GM23338 (cell line): ENCODE measurements at regions not wholly inside any gene's neighbourhood (a gene's known extent, or its start where the extent isn't known, plus 50 kb on each side); places are given as distances from the start of the nearest gene placed in this dataset.

Experiments used
- ATAC-seq: fragments of 200-7000 bp; cut with Tn5 transposase; 3 replicates; pipeline ENCODE4 v1.9.1; 2020
- DNase-seq: peaks from one replicate; pipeline ENCODE4 v3.0.0-alpha.2; 2015; ENCODE audit warnings: low spot score
- H2AFZ ChIP-seq: fragments of 200-600 bp; sonication (generic); 2 replicates; pipeline ENCODE4 v1.8.0; 2016; ENCODE audit warnings: antibody characterized with exemption, mild to moderate bottlenecking, moderate library complexity
- H3F3A ChIP-seq: fragments of 200-600 bp; sonication (generic); replicated peaks from 2 replicates; pipeline ENCODE4 v1.8.0; 2017; ENCODE audit warnings: antibody characterized with exemption, mixed run types, low read depth
- H3K27ac ChIP-seq: fragments of 200-600 bp; sonication (generic); 2 replicates; pipeline ENCODE4 v1.6.1; 2016; ENCODE audit warnings: low read depth
- H3K27me3 ChIP-seq: fragments of 200-600 bp; sonication (generic); 2 replicates; pipeline ENCODE4 v1.8.0; 2016; ENCODE audit warnings: mild to moderate bottlenecking, mixed run types, moderate library complexity; ENCODE audit not compliant: insufficient read depth
- H3K36me3 ChIP-seq: fragments of 200-600 bp; sonication (generic); 2 replicates; pipeline ENCODE4 v1.8.0; 2016; ENCODE audit warnings: mild to moderate bottlenecking; ENCODE audit not compliant: insufficient read depth
- H3K4me1 ChIP-seq: fragments of 200-600 bp; sonication (generic); 2 replicates; pipeline ENCODE4 v1.8.0; 2016; ENCODE audit warnings: mild to moderate bottlenecking, moderate library complexity; ENCODE audit not compliant: insufficient read depth
- H3K4me2 ChIP-seq: fragments of 200-600 bp; sonication (generic); 2 replicates; pipeline ENCODE4 v1.7.1; 2017; ENCODE audit warnings: mixed run types
- H3K4me3 ChIP-seq: fragments of 200-600 bp; sonication (generic); 2 replicates; pipeline ENCODE4 v1.6.1; 2016; ENCODE audit warnings: mixed run types
- H3K79me2 ChIP-seq: fragments of 200-600 bp; sonication (generic); replicated peaks from 2 replicates; pipeline ENCODE4 v1.8.0; 2017; ENCODE audit warnings: mild to moderate bottlenecking; ENCODE audit not compliant: insufficient read depth
- H3K9me2 ChIP-seq: fragments of 200-600 bp; sonication (generic); 2 replicates; pipeline ENCODE4 v1.8.0; 2017; ENCODE audit not compliant: insufficient read depth
- H4K20me1 ChIP-seq: fragments of 200-600 bp; sonication (generic); replicated peaks from 2 replicates; pipeline ENCODE4 v1.8.0; 2017; ENCODE audit warnings: mild to moderate bottlenecking; ENCODE audit not compliant: insufficient read depth
- H3K27ac Mint-ChIP-seq: 2 replicates; pipeline ENCODE4 v1.8.0; 2020; ENCODE audit warnings: inconsistent platforms, mild to moderate bottlenecking, moderate library complexity, mixed read lengths
- H3K27me3 Mint-ChIP-seq: 3 replicates; pipeline ENCODE4 v1.8.0; 2022; ENCODE audit warnings: low read depth, mild to moderate bottlenecking, moderate library complexity, mixed read lengths, inconsistent platforms; ENCODE audit not compliant: insufficient read depth, poor library complexity
- H3K36me3 Mint-ChIP-seq: 3 replicates; pipeline ENCODE4 v1.8.0; 2021; ENCODE audit warnings: low read depth, mild to moderate bottlenecking, inconsistent platforms, moderate library complexity, mixed read lengths
- H3K4me1 Mint-ChIP-seq: 3 replicates; pipeline ENCODE4 v1.8.0; 2020; ENCODE audit warnings: mild to moderate bottlenecking, inconsistent platforms, mixed read lengths
- H3K4me3 Mint-ChIP-seq: 3 replicates; pipeline ENCODE4 v1.8.0; 2021; ENCODE audit warnings: moderate library complexity, mild to moderate bottlenecking, inconsistent platforms, mixed read lengths
- H3K9me3 Mint-ChIP-seq: 3 replicates; pipeline ENCODE4 v1.8.0; 2020; ENCODE audit warnings: moderate library complexity, mild to moderate bottlenecking, inconsistent platforms, mixed read lengths
- CREB1 ChIP-seq: fragments of 250-450 bp; sonication (Bioruptor Pico); IDR thresholded peaks from 2 replicates; pipeline ENCODE4 v1.5.0; 2020; ENCODE audit warnings: low read depth, mild to moderate bottlenecking, moderate library complexity
- CTCF ChIP-seq, 2 experiments: fragments of 200-600 bp in 1 of 2; sonication (generic) in 1 of 2; conservative IDR thresholded peaks; 2 replicates each; pipeline versions ENCODE4 v1.5.1 to v1.6.1; 2016 to 2017; ENCODE audit warnings: antibody characterized with exemption in 2 of 2, low read depth in 2 of 2, mild to moderate bottlenecking in 2 of 2, moderate library complexity in 1 of 2
- EZH2 ChIP-seq: fragments of 200-600 bp; sonication (generic); IDR thresholded peaks from one replicate; pipeline ENCODE4 v1.8.0; 2017; ENCODE audit warnings: antibody characterized with exemption, mild to moderate bottlenecking, low read depth; ENCODE audit not compliant: unreplicated experiment
- EZH2phosphoT487 ChIP-seq: fragments of 200-600 bp; sonication (generic); IDR thresholded peaks from one replicate; pipeline ENCODE4 v1.8.1; 2018; ENCODE audit warnings: antibody characterized with exemption; ENCODE audit not compliant: unreplicated experiment
- JUNB ChIP-seq: IDR thresholded peaks from one replicate; pipeline ENCODE4 v1.6.1; 2016; ENCODE audit warnings: antibody characterized with exemption; ENCODE audit not compliant: unreplicated experiment
- NANOG ChIP-seq: IDR thresholded peaks from 2 replicates; pipeline ENCODE4 v1.6.1; 2016; ENCODE audit warnings: antibody characterized with exemption, borderline replicate concordance
- POLR2AphosphoS5 ChIP-seq: IDR thresholded peaks from 2 replicates; pipeline ENCODE4 v1.6.1; 2016; ENCODE audit warnings: antibody characterized with exemption, low read depth
- STAT1 ChIP-seq: IDR thresholded peaks from one replicate; pipeline ENCODE4 v1.6.1; 2016; ENCODE audit warnings: antibody characterized with exemption; ENCODE audit not compliant: unreplicated experiment
- ZNF114 ChIP-seq: fragments of 250-450 bp; sonication (Bioruptor Pico); IDR thresholded peaks from 2 replicates; pipeline ENCODE4 v1.5.0; 2020; ENCODE audit warnings: mild to moderate bottlenecking, moderate library complexity
- ZNF331 ChIP-seq: fragments of 250-450 bp; sonication (Bioruptor Pico); IDR thresholded peaks from 2 replicates; pipeline ENCODE4 v1.5.0; 2020; ENCODE audit warnings: low read depth, mild to moderate bottlenecking, moderate library complexity
- ZNF462 ChIP-seq: fragments of 250-450 bp; sonication (Bioruptor Pico); IDR thresholded peaks from 2 replicates; pipeline ENCODE4 v1.5.0; 2020; ENCODE audit warnings: mild to moderate bottlenecking, moderate library complexity

- DNase-seq, result no peak
- Histone ChIP-seq H3F3A (no peaks in the 10 kb centered on the region), H2AFZ (no peak overlapping the region), H3K79me2 (no peaks in the 10 kb centered on the region), H3K4me3 (no peak overlapping the region), H3K9me2 (no peaks in the 10 kb centered on the region; the same call in 1 of the 2 replicates), H3K4me2 (no peak overlapping the region), H4K20me1 (no peaks in the 10 kb centered on the region), H3K27ac (no peak overlapping the region), H3K36me3 (no peaks in the 10 kb centered on the region), H3K4me1 (no peaks in the 10 kb centered on the region), H3K27me3 (no peaks in the 10 kb centered on the region)
- H3K4me3 Mint-ChIP-seq, result no peak overlapping the region
- H3K9me3 Mint-ChIP-seq, result no peaks in the 10 kb centered on the region
- no peaks in the 10 kb centered on the region for H3K36me3 Mint-ChIP-seq
- H3K27me3 Mint-ChIP-seq, result no peaks in the 10 kb centered on the region
- TF ChIP-seq STAT1 (no peak), NANOG (no peak), JUNB (no peak)
- no peaks in the 10 kb centered on the region for H3K4me1 Mint-ChIP-seq
- ATAC-seq, result no peak
- no peak overlapping the region for H3K27ac Mint-ChIP-seq
Measured at GRCh38 chr6:122114717-122115116, 284.7 kb upstream of the HSF2 start.

- Mint-ChIP-seq H3K36me3 (no peaks in the 10 kb centered on the region), H3K27me3 (no peaks in the 10 kb centered on the region), H3K4me1 (no peaks in the 10 kb centered on the region), H3K4me3 (no peak overlapping the region), H3K9me3 (no peaks in the 10 kb centered on the region), H3K27ac (no peak overlapping the region)
- Histone ChIP-seq H3K4me2 (no peak overlapping the region), H3K79me2 (no peaks in the 10 kb centered on the region), H3K27me3 (no peaks in the 10 kb centered on the region), H2AFZ (no peak overlapping the region), H3K36me3 (no peaks in the 10 kb centered on the region), H3K4me3 (no peak overlapping the region), H3K9me2 (no peaks in the 10 kb centered on the region; the same call in 1 of the 2 replicates), H3K27ac (no peak overlapping the region), H3F3A (no peaks in the 10 kb centered on the region), H3K4me1 (no peaks in the 10 kb centered on the region), H4K20me1 (no peaks in the 10 kb centered on the region)
- DNase-seq (no peak), ATAC-seq (no peak)
- TF ChIP-seq POLR2AphosphoS5 (no peak), ZNF462 (CRISPR knock-in tag) (no peak), CTCF (conservative IDR thresholded peaks at IDR 0.05; ENCODE audit: low read depth in 2 of 2) (no peak), ZNF331 (CRISPR knock-in tag) (no peak), CREB1 (no peak), NANOG (no peak), STAT1 (no peak), EZH2phosphoT487 (no peak), JUNB (no peak), ZNF114 (CRISPR knock-in tag) (no peak), EZH2 (no peak)
Measured at GRCh38 chr6:122116119-122116834, 283.2 kb upstream of the HSF2 start.
